GM18502 (cell line): ENCODE measurements at regions not wholly inside any gene's neighbourhood (a gene's known extent, or its start where the extent isn't known, plus 50 kb on each side); places are given as distances from the start of the nearest gene placed in this dataset.

ENCODE experiments used
- ATAC-seq: cut with Tn5 transposase; IDR thresholded peaks from one replicate; pipeline ENCODE4 v1.9.1; 2021; ENCODE audit warnings: mild to moderate bottlenecking; ENCODE audit not compliant: unreplicated experiment, poor library complexity

DNA sequence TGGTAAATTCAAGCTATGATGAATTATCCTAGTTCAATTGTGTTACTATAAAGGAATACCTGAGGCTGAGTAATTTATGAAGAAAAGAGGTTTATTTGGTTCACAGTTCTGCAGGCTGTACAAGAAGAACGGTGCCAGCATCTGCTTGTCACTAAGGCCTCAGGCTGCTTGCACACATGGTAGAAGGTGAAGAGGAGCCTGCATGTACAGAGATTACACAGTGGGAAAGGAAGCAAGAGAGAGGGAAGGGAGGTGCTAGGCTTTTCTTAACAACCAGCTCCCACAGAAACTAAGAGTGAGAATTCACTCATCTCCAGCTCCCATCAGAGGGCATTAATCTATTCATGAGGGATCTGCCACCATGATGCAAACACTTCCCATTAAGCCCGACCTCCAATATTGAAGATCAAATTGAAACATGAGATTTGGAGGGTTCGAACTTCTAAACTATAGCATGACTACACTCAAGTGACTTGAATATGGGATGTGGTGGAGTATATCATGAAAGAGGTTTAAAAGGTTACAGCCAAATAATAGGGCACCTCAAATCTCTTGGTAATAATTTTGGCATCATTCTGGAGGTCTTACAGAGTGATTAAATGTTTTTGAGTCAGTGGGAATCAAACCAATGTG lies 58.4 kb upstream of the ETAA1 start:
- ATAC-seq: no peak

- no peak for ATAC-seq
Measured at GRCh38 chr2:67339234-67339885, 57.8 kb upstream of the ETAA1 start.

DNA sequence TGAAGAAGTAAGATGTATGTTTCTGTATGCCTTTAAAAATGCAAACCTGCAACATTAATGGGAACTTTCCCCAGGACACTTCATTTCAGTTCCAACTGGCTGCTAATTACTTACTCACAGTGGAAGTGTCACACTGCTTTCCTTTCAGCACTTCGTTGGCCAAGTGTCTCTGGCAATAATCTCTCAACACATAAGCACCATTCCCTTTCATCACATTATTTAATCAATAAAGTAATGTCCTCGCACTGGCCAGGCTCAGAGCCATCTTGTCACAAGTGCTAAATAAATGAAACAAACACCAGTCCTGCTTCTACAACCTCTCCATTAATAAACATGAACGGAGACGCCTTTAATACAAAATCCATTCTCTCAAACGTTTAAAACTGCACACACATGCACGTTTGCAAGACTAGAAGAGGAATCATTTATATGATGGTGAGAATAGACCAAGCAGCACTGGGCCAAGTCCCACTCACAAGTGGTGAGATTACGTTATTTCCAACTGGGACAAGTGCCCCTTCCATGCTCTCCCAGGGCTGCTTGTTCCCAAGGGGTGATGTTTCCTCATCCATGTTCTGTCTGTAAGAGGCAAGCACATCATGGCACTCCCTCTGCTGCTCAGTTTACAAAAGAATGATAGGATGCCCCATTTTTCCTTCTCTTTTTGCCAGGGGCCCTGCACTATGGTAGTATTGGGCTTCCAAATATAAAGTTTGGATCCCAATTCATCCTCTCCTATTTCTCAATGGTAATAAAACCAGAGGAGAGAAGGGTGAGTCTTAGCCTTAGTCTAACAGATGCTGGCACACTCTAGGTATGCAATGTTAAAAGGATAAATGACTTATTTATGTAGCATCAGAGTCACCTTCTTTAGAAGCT lies 56.8 kb upstream of the ETAA1 start:
- ATAC-seq: no peak

- ATAC-seq: no peak
Measured at GRCh38 chr2:67341012-67341318, 56.2 kb upstream of the ETAA1 start.

DNA sequence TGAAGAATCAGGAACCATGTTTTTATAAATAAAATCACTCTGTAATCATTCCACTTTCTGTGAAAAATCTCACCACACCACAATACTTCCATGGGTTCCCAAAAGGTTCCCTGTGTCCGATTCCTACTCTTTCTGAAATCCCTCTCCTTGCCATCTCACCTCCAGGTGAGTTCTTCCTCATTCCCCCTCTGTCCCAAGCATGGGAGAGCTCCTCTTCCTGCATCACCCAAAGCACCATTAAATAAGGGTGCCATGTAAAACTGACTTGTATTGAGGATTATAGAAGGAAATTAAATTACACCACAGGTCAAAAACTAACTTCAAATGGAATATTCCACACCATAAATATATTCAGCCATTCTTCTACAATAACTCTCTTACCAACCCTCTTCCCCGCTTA lies 55.8 kb upstream of the ETAA1 start:
- no peak for ATAC-seq

DNA sequence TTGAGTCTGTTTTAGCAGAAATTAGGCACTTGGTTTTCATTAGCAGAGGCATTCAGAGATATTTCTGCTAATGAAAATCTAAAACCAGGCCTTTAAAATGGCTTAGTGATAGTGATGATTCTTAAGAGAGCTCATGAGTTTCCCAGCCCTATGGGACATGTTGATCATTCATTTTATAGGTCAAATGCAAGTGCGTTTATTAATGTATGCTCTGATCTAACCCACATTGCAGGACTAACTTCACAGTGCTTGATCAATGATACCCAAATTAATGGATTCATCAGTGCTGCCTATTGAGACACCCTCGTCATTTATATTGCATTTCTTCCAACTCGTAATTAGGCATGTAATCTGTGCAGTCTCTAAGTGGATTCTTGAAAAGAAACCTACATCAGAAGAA lies 54.7 kb upstream of the ETAA1 start:
- no peak for ATAC-seq

- no peak for ATAC-seq
Measured at GRCh38 chr2:67346718-67347407, 50.3 kb upstream of the ETAA1 start.
